ENCODE measurements at regions not wholly inside any gene's neighbourhood (a gene's known extent, or its start where the extent isn't known, plus 50 kb on each side); places are given as distances from the start of the nearest gene placed in this dataset.

- H3K27me3 ChIP-seq = no peaks in the 10 kb centered on the region
- TF ChIP-seq CTCF (IDR thresholded peaks at IDR 0.05) = no peak
- H3K4me1 ChIP-seq (ENCODE audit: control insufficient read depth in 1 of 2, insufficient read depth in 1 of 2, low read depth in 1 of 2, low read length in 1 of 2) = peaks cover 15 to 20% of the 10 kb centered on the region in 2 experiments
- H3K9me3 ChIP-seq = no peaks in the 10 kb centered on the region
- H3K36me3 ChIP-seq = peaks cover 14% of the 10 kb centered on the region
- no peak overlapping the region for H3K27ac ChIP-seq
- no peak overlapping the region for H3K4me3 ChIP-seq (ENCODE audit: low read depth in 1 of 2, low read length in 1 of 2)
Measured at GRCh38 chr6:25113436-25113835, 165.7 kb upstream of the CARMIL1 start.

- no peaks in the 10 kb centered on the region for H3K9me3 ChIP-seq
- H3K27ac ChIP-seq = no peak overlapping the region
- peaks cover 12% of the 10 kb centered on the region for H3K36me3 ChIP-seq
- no peaks in the 10 kb centered on the region for H3K27me3 ChIP-seq
- no peak for TF ChIP-seq CTCF (IDR thresholded peaks at IDR 0.05)
- H3K4me3 ChIP-seq (ENCODE audit: low read depth in 1 of 2, low read length in 1 of 2) = no peak overlapping the region
- H3K4me1 ChIP-seq (ENCODE audit: control insufficient read depth in 1 of 2, insufficient read depth in 1 of 2, low read depth in 1 of 2, low read length in 1 of 2) = peaks cover 0 to 1% of the 10 kb centered on the region in 2 experiments
Measured at GRCh38 chr6:25118038-25118437, 161.1 kb upstream of the CARMIL1 start.

GRCh38 chr6:25121186-25121585 is 158.0 kb upstream of the CARMIL1 start:
- H3K36me3 ChIP-seq = peaks cover 5% of the 10 kb centered on the region
- TF ChIP-seq CTCF (IDR thresholded peaks at IDR 0.05) = no peak
- no peaks in the 10 kb centered on the region for H3K9me3 ChIP-seq
- no peak overlapping the region for H3K27ac ChIP-seq
- H3K4me1 ChIP-seq (ENCODE audit: control insufficient read depth in 1 of 2, insufficient read depth in 1 of 2, low read depth in 1 of 2, low read length in 1 of 2) = peaks cover 12 to 15% of the 10 kb centered on the region in 2 experiments
- no peaks in the 10 kb centered on the region for H3K27me3 ChIP-seq
- no peak overlapping the region for H3K4me3 ChIP-seq (ENCODE audit: low read depth in 1 of 2, low read length in 1 of 2)

GRCh38 chr6:25122001-25122400 is 157.2 kb upstream of the CARMIL1 start:
- Histone ChIP-seq H3K27ac (no peak overlapping the region), H3K9me3 (no peaks in the 10 kb centered on the region), H3K4me3 (ENCODE audit: low read depth in 1 of 2, low read length in 1 of 2) (no peak overlapping the region), H3K27me3 (no peaks in the 10 kb centered on the region), H3K36me3 (peaks cover 5% of the 10 kb centered on the region), H3K4me1 (ENCODE audit: control insufficient read depth in 1 of 2, insufficient read depth in 1 of 2, low read depth in 1 of 2, low read length in 1 of 2) (peaks cover 12 to 15% of the 10 kb centered on the region in 2 experiments)
- TF ChIP-seq CTCF (IDR thresholded peaks at IDR 0.05) = no peak

- Histone ChIP-seq H3K4me1 (ENCODE audit: control insufficient read depth in 1 of 2, insufficient read depth in 1 of 2, low read depth in 1 of 2, low read length in 1 of 2) (peaks cover 12 to 15% of the 10 kb centered on the region in 2 experiments), H3K9me3 (no peaks in the 10 kb centered on the region), H3K36me3 (peaks cover 5% of the 10 kb centered on the region), H3K4me3 (ENCODE audit: low read depth in 1 of 2, low read length in 1 of 2) (no peak overlapping the region), H3K27me3 (no peaks in the 10 kb centered on the region), H3K27ac (no peak overlapping the region)
- no peak for TF ChIP-seq CTCF (IDR thresholded peaks at IDR 0.05)
Measured at GRCh38 chr6:25122622-25123237, 156.4 kb upstream of the CARMIL1 start.

All from neutrophil (primary cell).